Fibroblast of lung (primary cell): ENCODE measurements at regions not wholly inside any gene's neighbourhood (a gene's known extent, or its start where the extent isn't known, plus 50 kb on each side); places are given as distances from the start of the nearest gene placed in this dataset.

Experiments used
- DNase-seq, 2 donors: peaks; one replicate each; pipeline versions ENCODE4 v3.0.0 to v3.0.0-alpha.2; 2010; ENCODE audit warnings: low read depth in 2 of 2
- H2AFZ ChIP-seq: 2 replicates; pipeline ENCODE4 v1.5.1; 2012; ENCODE audit warnings: low read length, control low read depth, inconsistent platforms
- H3K27ac ChIP-seq: 2 replicates; pipeline ENCODE4 v1.5.1; 2011; ENCODE audit warnings: low read length, control low read depth; ENCODE audit not compliant: insufficient read depth
- H3K27me3 ChIP-seq: 2 replicates; pipeline ENCODE4 v1.5.1; 2011; ENCODE audit warnings: mild to moderate bottlenecking, low read length; ENCODE audit not compliant: control insufficient read depth, insufficient read depth
- H3K36me3 ChIP-seq: 2 replicates; pipeline ENCODE4 v1.5.1; 2011; ENCODE audit warnings: low read length; ENCODE audit not compliant: control insufficient read depth, insufficient read depth
- H3K4me1 ChIP-seq: 2 replicates; pipeline ENCODE4 v1.5.1; 2011; ENCODE audit warnings: low read length; ENCODE audit not compliant: control insufficient read depth, insufficient read depth; ENCODE audit errors: extremely low read depth
- H3K4me2 ChIP-seq: 2 replicates; pipeline ENCODE4 v1.5.1; 2011; ENCODE audit warnings: low read length, control low read depth; ENCODE audit not compliant: insufficient read depth; ENCODE audit errors: extremely low read depth
- H3K4me3 ChIP-seq, 4 experiments: fragments of 200-600 bp in 1 of 4; sonication (generic) in 1 of 4; replicated peaks in 1 of 4; 2 replicates each; pipeline ENCODE4 v1.5.1; 2011 to 2016; ENCODE audit warnings: low read length in 4 of 4, low read depth in 3 of 4, mild to moderate bottlenecking in 3 of 4, control low read depth in 2 of 4, inconsistent platforms in 1 of 4, mixed read lengths in 1 of 4; ENCODE audit not compliant: insufficient read depth in 1 of 4; ENCODE audit errors: control extremely low read depth in 1 of 4
- H3K79me2 ChIP-seq: 2 replicates; pipeline ENCODE4 v1.5.1; 2012; ENCODE audit warnings: mild to moderate bottlenecking, low read length, inconsistent platforms; ENCODE audit not compliant: control insufficient read depth, insufficient read depth
- H3K9ac ChIP-seq: 2 replicates; pipeline ENCODE4 v1.5.1; 2011; ENCODE audit warnings: mild to moderate bottlenecking, low read length, control low read depth; ENCODE audit not compliant: insufficient read depth
- H3K9me3 ChIP-seq: 2 replicates; pipeline ENCODE4 v1.5.1; 2012; ENCODE audit warnings: low read depth, low read length; ENCODE audit not compliant: control insufficient read depth, insufficient read depth
- H4K20me1 ChIP-seq: 2 replicates; pipeline ENCODE4 v1.5.1; 2011; ENCODE audit warnings: low read length; ENCODE audit not compliant: control insufficient read depth, insufficient read depth; ENCODE audit errors: extremely low read depth
- CTCF ChIP-seq, 2 donors: IDR thresholded peaks in 1 of 2; conservative IDR thresholded peaks in 1 of 2; 1 replicate in 1 of 2; 2 replicates in 1 of 2; pipeline ENCODE4 v1.5.1; 2011 to 2012; ENCODE audit warnings: low read length in 2 of 2, control low read depth in 1 of 2, inconsistent platforms in 1 of 2, low read depth in 1 of 2, mild to moderate bottlenecking in 1 of 2
- EZH2 ChIP-seq: IDR thresholded peaks from 2 replicates; pipeline ENCODE4 v1.5.1; 2012; ENCODE audit warnings: low read length, control low read depth, mild to moderate bottlenecking; ENCODE audit errors: missing control alignments

DNA sequence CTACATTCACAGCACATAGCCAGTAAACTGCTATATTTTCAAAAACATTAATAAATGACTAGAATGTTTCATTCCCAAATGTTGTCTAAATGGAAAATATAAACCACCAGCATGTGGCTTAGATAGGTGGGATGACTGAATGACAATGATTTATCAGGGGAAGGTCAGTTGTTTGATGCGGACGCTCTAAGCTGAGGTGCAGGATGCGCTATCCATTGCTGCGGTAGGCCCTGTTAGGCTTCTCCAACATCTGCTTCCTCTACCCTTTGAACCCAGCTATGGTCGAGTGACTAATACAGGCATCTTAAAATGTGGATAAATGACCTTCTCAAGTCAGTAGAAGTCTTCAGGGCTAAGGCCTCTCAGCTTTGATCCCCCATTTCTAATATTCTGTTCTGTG is 584.2 kb downstream of the CMPK2 start:
- H3K27ac ChIP-seq: no peak overlapping the region
- no peak overlapping the region for H3K4me3 ChIP-seq
- H2AFZ ChIP-seq: no peak overlapping the region
- no peaks in the 10 kb centered on the region for H3K27me3 ChIP-seq
- H4K20me1 ChIP-seq: no peaks in the 10 kb centered on the region
- H3K36me3 ChIP-seq: no peaks in the 10 kb centered on the region
- no peaks in the 10 kb centered on the region for H3K9me3 ChIP-seq
- H3K4me2 ChIP-seq: no peak overlapping the region
- no peaks in the 10 kb centered on the region for H3K79me2 ChIP-seq
- no peaks in the 10 kb centered on the region for H3K4me1 ChIP-seq
- H3K9ac ChIP-seq: no peak overlapping the region
- TF ChIP-seq EZH2 (no peak), CTCF (conservative IDR thresholded peaks at IDR 0.05 in 1 of 2, IDR thresholded peaks at IDR 0.05 in 1 of 2; ENCODE audit: low read depth in 1 of 2, low read length in 2 of 2) (no peak)
- DNase-seq: no peak

DNA sequence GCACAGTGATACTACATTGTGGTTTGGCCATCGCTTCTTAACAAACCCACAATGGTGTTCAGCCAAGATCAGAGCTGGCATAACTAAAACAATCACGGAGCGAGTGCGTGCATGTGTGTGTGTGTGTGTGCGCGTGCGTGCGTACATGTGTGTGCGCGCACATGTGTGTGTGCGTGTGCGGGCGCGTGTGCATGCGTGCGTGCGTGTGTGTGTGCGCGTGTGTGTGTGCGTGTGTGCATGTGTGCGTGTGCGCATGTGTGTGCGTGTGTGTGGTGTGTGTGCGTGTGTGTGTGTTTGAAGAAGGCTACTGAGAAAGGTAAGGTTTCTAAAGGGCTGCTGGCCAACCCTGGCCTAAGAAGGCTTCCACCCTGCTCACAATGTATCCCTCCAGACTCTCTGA is 582.4 kb downstream of the CMPK2 start:
- H3K4me1 ChIP-seq: no peaks in the 10 kb centered on the region
- TF ChIP-seq EZH2 (no peak), CTCF (conservative IDR thresholded peaks at IDR 0.05 in 1 of 2, IDR thresholded peaks at IDR 0.05 in 1 of 2; ENCODE audit: low read depth in 1 of 2, low read length in 2 of 2) (no peak)
- H3K27ac ChIP-seq: no peak overlapping the region
- no peaks in the 10 kb centered on the region for H3K79me2 ChIP-seq
- no peaks in the 10 kb centered on the region for H3K9me3 ChIP-seq
- no peaks in the 10 kb centered on the region for H4K20me1 ChIP-seq
- peak in 1 of 2 donors; percentile 7 for DNase-seq
- no peak overlapping the region for H2AFZ ChIP-seq
- H3K9ac ChIP-seq: no peak overlapping the region
- no peak overlapping the region for H3K4me3 ChIP-seq
- no peaks in the 10 kb centered on the region for H3K36me3 ChIP-seq
- H3K4me2 ChIP-seq: no peak overlapping the region
- no peaks in the 10 kb centered on the region for H3K27me3 ChIP-seq

- TF ChIP-seq CTCF (conservative IDR thresholded peaks at IDR 0.05 in 1 of 2, IDR thresholded peaks at IDR 0.05 in 1 of 2; ENCODE audit: low read depth in 1 of 2, low read length in 2 of 2) (no peak), EZH2 (no peak)
- no peak overlapping the region for H3K4me3 ChIP-seq
These were observed 578.3 kb downstream of the CMPK2 start for GRCh38 chr2:6287406-6287805.

More at GRCh38 chr2:6287406-6287805, 578.3 kb downstream of the CMPK2 start:
- Histone ChIP-seq H3K4me1 (no peaks in the 10 kb centered on the region), H3K79me2 (no peaks in the 10 kb centered on the region), H4K20me1 (no peaks in the 10 kb centered on the region), H3K9ac (no peak overlapping the region), H3K9me3 (no peaks in the 10 kb centered on the region), H3K36me3 (no peaks in the 10 kb centered on the region), H2AFZ (no peak overlapping the region), H3K27ac (no peak overlapping the region), H3K27me3 (no peaks in the 10 kb centered on the region), H3K4me2 (no peak overlapping the region)
- DNase-seq: no peak
